Suprapubic skin (tissue), 4 donors: ENCODE measurements at regions not wholly inside any gene's neighbourhood (a gene's known extent, or its start where the extent isn't known, plus 50 kb on each side); places are given as distances from the start of the nearest gene placed in this dataset.
"Not testable (repeated sequence)": the region's sequence is repeated elsewhere in the genome, so short reads cannot be mapped to it uniquely, and the experiment has no call there.

Experiments used
- DNase-seq, 2 donors: peaks; one replicate each; pipeline ENCODE4 v3.0.0-alpha.2; 2019; ENCODE audit warnings: low spot score in 2 of 2
- H3K27ac ChIP-seq: fragments of 200-600 bp; sonication (generic); one replicate; pipeline ENCODE4 v1.5.1; 2019
- H3K27me3 ChIP-seq: fragments of 200-600 bp; sonication (generic); one replicate; pipeline ENCODE4 v1.5.1; 2019
- H3K36me3 ChIP-seq: fragments of 200-600 bp; sonication (generic); one replicate; pipeline ENCODE4 v1.5.1; 2019
- H3K4me1 ChIP-seq: fragments of 200-600 bp; sonication (generic); one replicate; pipeline ENCODE4 v1.5.1; 2019
- H3K4me3 ChIP-seq: fragments of 200-600 bp; sonication (generic); one replicate; pipeline ENCODE4 v1.5.1; 2019; ENCODE audit warnings: mild to moderate bottlenecking
- H3K9me3 ChIP-seq: fragments of 200-600 bp; sonication (generic); one replicate; pipeline ENCODE4 v1.5.1; 2019
- CTCF ChIP-seq, 2 donors: fragments of 200-600 bp in 1 of 2; fragments of 450-650 bp in 1 of 2; sonication (generic) in 1 of 2; IDR thresholded peaks; one replicate each; pipeline ENCODE4 v1.5.1; 2016 to 2019; ENCODE audit warnings: antibody characterized with exemption in 2 of 2, mild to moderate bottlenecking in 1 of 2, moderate library complexity in 1 of 2
- EP300 ChIP-seq: sonication (generic); formaldehyde crosslinking; IDR thresholded peaks from one replicate; pipeline ENCODE4 v1.6.1; 2017; ENCODE audit warnings: antibody characterized with exemption
- POLR2A ChIP-seq, 2 donors: fragments of 450-650 bp; IDR thresholded peaks; one replicate each; pipeline ENCODE4 v1.6.1; 2017; ENCODE audit warnings: antibody characterized with exemption in 2 of 2, mild to moderate bottlenecking in 2 of 2, moderate library complexity in 2 of 2
- POLR2AphosphoS5 ChIP-seq, 3 donors: sonication (generic); formaldehyde crosslinking; IDR thresholded peaks; one replicate each; pipeline ENCODE4 v1.6.1; 2017; ENCODE audit warnings: antibody characterized with exemption in 3 of 3
- WGBS: methylation state at CpG from one replicate; pipeline ENCODE4 v1.1.5; 2018; 5-methylcytosine and 5-hydroxymethylcytosine counted together

DNA sequence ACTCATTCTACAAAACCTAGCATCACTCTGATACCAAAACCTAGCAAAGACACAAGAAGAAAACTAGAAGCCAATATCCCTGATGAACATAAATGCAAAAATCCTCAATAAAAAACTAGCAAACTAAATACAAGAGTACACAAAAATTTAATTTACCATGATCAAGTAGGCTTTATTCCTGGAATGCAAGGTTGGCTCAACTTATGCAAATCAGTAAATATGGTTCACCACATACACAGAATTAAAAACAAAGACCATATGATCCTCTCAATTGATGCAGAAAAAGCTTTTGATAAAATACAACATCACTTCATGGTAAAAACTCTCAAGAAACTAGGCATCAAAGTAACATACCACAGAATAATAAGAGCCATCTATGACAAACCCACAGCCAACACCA is 188.3 kb downstream of the ETAA1 start:
- H3K9me3 ChIP-seq = peaks cover 46% of the 10 kb centered on the region
- TF ChIP-seq EP300 (no peak), CTCF (IDR thresholded peaks at IDR 0.05) (no peak), POLR2A (IDR thresholded peaks at IDR 0.05) (no peak), POLR2AphosphoS5 (IDR thresholded peaks at IDR 0.05) (no peak)
- DNase-seq = no peak
- H3K36me3 ChIP-seq = no peaks in the 10 kb centered on the region
- H3K27ac ChIP-seq = no peak overlapping the region
- H3K4me1 ChIP-seq = no peaks in the 10 kb centered on the region
- H3K4me3 ChIP-seq = no peak overlapping the region
- no peaks in the 10 kb centered on the region for H3K27me3 ChIP-seq

- H3K27ac ChIP-seq, H3K36me3 ChIP-seq, H3K4me1 ChIP-seq, H3K4me3 ChIP-seq, DNase-seq, H3K27me3 ChIP-seq: not testable (repeated sequence)
- WGBS = 64% methylated on average over 4 of the region's 6 CpGs
- peaks cover 39% of the 10 kb centered on the region for H3K9me3 ChIP-seq
Measured at GRCh38 chr2:67589121-67589520, 192.0 kb downstream of the ETAA1 start.

DNA sequence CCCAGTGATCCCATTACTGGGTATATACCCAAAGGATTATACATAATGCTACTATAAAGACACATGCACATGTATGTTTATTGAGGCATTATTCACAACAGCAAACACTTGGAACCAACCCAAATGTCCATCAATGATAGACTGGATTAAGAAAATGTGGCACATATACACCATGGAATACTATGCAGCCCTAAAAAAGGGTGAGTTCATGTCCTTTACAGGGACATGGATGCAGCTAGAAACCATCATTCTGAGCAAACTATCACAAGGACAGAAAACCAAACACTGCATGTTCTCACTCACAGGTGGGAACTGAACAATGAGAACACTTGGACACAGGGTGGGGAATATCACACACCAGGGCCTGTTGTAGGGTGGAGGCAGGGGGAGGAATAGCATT is 197.4 kb downstream of the ETAA1 start:
- not testable (repeated sequence) for DNase-seq, H3K27me3 ChIP-seq, H3K4me1 ChIP-seq, H3K36me3 ChIP-seq, H3K9me3 ChIP-seq, H3K27ac ChIP-seq, H3K4me3 ChIP-seq

- TF ChIP-seq EP300 (no peak), POLR2AphosphoS5 (IDR thresholded peaks at IDR 0.05) (no peak), POLR2A (IDR thresholded peaks at IDR 0.05) (no peak), CTCF (IDR thresholded peaks at IDR 0.05) (no peak)
- H3K4me3 ChIP-seq = no peak overlapping the region
Measured at GRCh38 chr2:67596871-67597270, 199.7 kb downstream of the ETAA1 start.

DNA sequence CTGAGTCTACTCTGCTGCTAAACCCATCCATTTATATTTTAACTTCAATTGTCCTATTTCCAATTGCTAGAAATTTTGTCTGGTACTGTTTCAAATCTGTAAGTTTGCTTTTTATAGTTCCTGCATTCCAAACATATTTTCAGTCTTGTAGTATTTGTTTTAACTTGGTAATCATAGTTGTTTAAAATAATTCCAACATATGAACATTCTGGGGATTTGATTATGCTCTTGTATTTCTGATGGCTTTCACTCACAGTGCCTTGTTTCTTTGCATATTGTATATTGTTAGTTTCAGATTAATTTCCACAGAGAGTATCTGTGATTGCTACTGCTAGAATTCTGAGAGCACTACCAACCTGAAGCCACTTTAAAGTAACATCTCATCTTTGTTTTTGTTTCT is 202.4 kb downstream of the ETAA1 start:
- no peaks in the 10 kb centered on the region for H3K9me3 ChIP-seq

More at GRCh38 chr2:67596871-67597270, 199.7 kb downstream of the ETAA1 start:
- no peak overlapping the region for H3K27ac ChIP-seq
- H3K36me3 ChIP-seq = no peaks in the 10 kb centered on the region
- H3K27me3 ChIP-seq = no peaks in the 10 kb centered on the region
- H3K9me3 ChIP-seq = peaks cover 7% of the 10 kb centered on the region
- no peaks in the 10 kb centered on the region for H3K4me1 ChIP-seq
- DNase-seq = no peak

DNA sequence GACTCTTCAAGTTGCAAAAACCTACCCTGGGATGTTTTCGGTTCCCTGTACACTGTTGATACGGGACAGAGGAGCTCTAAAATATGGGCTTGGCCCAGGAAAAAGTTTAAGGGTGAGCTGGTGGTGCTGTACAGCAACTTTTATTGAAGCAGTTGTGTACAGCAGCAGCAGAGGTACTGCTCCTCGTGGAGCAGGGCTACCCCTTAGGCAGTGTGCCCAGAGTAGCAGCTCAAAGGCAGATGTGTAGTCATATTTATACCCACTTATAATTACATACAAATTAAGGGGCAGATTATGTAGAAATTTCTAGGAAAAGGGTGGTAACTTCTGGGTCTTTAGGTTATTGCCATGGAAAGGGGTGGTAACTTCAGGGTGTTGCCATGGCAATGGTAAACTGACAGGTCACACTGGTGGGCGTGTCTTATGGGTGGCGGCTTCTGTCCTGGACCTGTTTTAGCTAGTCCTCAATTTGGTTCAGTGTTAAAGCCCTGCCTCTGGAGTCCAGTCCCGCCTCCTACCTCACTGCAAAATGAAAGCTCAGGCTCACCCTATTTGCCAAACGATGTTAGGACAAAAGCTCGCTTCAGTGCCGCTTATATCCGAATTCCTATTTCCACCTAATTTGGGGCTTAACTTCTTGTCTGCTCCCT is 203.2 kb downstream of the ETAA1 start:
- H3K27ac ChIP-seq = no peak overlapping the region
- WGBS = 79% methylated on average over 10 of the region's 10 CpGs
- DNase-seq = no peak

More for the DNA sequence above, 202.4 kb downstream of the ETAA1 start:
- Histone ChIP-seq H3K4me3 (no peak overlapping the region), H3K36me3 (no peaks in the 10 kb centered on the region), H3K27me3 (no peaks in the 10 kb centered on the region), H3K4me1 (no peaks in the 10 kb centered on the region), H3K27ac (no peak overlapping the region)
- no peak for DNase-seq
- no peak for TF ChIP-seq POLR2A (IDR thresholded peaks at IDR 0.05)
- no peak for TF ChIP-seq CTCF (IDR thresholded peaks at IDR 0.05)
- no peak for TF ChIP-seq POLR2AphosphoS5 (IDR thresholded peaks at IDR 0.05)
- TF ChIP-seq EP300 = no peak

More for the DNA sequence above, 203.2 kb downstream of the ETAA1 start:
- TF ChIP-seq POLR2A (IDR thresholded peaks at IDR 0.05) (no peak), CTCF (IDR thresholded peaks at IDR 0.05) (no peak), POLR2AphosphoS5 (IDR thresholded peaks at IDR 0.05) (no peak), EP300 (no peak)
- H3K4me3 ChIP-seq = no peak overlapping the region
- H3K27me3 ChIP-seq = no peaks in the 10 kb centered on the region
- no peaks in the 10 kb centered on the region for H3K4me1 ChIP-seq
- H3K36me3 ChIP-seq = no peaks in the 10 kb centered on the region
- no peaks in the 10 kb centered on the region for H3K9me3 ChIP-seq
